ENCODE measurements at regions not wholly inside any gene's neighbourhood (a gene's known extent, or its start where the extent isn't known, plus 50 kb on each side); places are given as distances from the start of the nearest gene placed in this dataset.

DNA sequence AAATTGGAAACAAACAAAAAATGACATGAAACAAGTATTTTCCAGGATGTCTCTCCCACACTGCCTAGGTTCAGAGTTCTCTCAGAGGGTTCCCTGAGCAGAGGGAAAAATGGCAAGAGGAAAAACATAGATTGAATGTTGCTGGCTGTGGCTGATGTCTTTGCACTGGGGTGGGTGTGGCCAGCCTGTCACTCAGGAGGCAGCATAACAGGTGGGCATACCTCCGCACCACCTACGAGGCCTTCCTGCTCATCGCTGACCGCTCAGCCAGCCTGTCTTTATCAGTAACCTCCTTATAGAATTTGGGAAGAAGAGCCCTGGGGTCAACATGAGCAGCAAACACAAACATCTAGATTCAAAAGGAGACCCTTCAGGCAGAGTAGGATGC is 216.6 kb upstream of the UMPS start:
- TF ChIP-seq CTCF (IDR thresholded peaks at IDR 0.05; ENCODE audit: low read length) (no peak), EZH2 (IDR thresholded peaks at IDR 0.05; ENCODE audit: borderline replicate concordance, low read length) (no peak)
